HG02973 (cell line): ENCODE measurements at regions not wholly inside any gene's neighbourhood (a gene's known extent, or its start where the extent isn't known, plus 50 kb on each side); places are given as distances from the start of the nearest gene placed in this dataset.
"Not testable (repeated sequence)": the region's sequence is repeated elsewhere in the genome, so short reads cannot be mapped to it uniquely, and the experiment has no call there.

Experiments
- ATAC-seq: cut with Tn5 transposase; IDR thresholded peaks from one replicate; pipeline ENCODE4 v1.9.1; 2021; ENCODE audit warnings: moderate library complexity; ENCODE audit not compliant: unreplicated experiment

DNA sequence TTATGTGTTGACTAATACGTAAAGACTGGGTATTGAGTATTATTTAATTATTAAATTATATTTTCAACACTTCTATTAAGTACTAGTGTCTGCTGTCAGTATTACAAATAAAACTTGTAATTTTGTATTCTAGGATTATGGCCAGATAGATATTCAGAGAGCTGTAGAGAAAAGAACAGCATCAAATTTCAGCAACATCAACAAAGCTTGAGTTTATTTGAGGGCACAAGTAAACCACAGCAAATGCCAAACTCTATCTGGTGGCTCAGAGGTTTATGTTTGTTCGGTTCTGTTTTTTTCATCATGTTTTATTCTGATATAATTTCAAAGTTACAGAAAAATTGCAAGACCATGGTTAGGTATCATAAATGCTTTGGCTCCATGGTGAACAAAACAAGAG, 1530.5 kb downstream of the PCDH18 start:
- ATAC-seq: no peak

DNA sequence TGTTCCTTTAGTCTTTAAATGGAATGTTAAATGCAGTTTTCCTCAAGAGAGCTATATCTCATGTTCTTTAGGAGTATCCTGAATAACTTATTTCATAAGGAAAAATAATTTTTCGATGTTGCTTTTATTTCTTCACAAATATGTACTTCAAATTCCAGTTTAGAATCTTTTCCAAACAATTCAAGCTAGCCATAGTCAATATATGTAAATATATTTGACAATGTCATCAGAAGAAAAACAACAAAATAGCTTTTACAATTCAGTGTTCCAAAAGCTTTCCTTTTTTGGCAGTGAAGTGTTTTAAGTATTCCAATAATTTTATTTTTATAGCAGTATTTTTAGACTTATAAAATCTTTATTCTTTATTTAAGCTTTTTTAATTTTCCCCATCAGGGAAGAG, 1532.0 kb downstream of the PCDH18 start:
- no peak for ATAC-seq

DNA sequence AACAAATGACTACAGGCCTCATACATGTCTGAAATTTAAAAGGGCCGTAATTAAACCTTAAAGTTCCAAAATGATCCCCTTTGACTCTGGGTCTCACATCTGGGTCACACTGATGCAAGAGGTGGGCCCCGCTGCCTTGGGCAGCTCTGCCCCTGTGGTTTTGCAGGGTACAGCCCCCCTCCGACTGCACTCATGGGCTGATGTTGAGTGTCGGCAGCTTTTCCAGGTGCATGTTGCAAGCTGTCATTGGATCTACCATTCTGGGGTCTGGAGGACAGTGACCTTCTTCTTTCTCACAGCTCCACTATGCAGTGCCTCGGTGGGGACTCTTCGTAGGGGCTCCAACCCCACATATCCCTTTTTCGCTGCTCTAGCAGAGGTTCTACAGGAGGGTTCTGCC, 1537.9 kb downstream of the PCDH18 start:
- ATAC-seq: no peak

DNA sequence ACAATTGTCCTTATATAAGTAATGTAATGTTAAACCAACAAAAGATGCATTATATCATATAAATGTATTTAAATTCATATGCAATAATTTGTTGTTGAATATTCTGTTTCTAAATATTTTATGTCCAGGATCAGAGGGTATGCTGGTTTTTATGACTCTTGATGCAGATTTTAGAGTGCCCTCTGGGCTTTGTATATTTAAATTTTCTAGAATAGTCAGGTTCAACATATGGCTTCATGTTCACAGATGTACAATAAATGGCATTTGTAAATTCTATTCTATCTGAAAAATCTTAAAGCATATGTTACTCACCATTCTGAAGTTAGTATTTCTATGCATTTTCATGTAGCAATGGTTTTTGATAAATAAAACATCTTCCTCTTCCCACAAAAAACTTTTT, 1555.4 kb downstream of the PCDH18 start:
- no peak for ATAC-seq

DNA sequence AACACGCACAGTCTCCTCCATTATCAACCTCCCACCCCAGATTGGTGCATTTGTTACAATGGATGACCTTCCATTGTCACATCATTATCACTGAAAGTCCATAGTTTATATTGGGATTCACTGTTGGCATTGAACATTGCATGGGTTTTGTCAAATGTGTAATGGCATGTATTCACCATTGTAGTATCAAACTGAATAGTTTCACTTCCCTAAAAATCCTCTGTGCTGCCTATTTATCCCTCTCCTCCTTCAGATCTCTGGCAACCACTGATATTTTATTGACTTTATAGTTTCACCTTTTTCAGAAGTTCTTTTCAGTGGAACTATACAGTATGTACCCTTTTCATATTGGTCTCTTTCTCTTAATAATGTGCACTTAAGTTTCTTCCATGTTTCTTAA, 1565.4 kb downstream of the PCDH18 start:
- no peak for ATAC-seq

DNA sequence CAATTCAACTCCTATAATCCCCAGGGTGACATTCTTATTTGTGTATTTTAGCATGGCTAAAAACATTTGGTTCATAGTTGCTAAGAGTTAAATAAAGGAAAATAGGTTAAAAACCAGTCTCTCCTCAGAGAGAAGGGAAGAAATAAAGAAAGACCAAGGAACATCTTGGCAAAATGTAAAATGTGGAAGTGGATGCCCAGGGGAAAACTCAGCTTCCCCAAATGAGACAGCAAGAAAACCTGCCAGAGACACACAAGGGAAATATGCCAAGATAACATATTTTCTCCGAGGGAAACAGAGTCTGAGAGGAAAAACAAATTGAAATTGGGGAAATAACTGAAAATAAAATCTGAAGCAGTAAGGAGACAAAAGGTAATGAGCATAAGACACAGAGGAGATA, 1569.3 kb downstream of the PCDH18 start:
- ATAC-seq: no peak

DNA sequence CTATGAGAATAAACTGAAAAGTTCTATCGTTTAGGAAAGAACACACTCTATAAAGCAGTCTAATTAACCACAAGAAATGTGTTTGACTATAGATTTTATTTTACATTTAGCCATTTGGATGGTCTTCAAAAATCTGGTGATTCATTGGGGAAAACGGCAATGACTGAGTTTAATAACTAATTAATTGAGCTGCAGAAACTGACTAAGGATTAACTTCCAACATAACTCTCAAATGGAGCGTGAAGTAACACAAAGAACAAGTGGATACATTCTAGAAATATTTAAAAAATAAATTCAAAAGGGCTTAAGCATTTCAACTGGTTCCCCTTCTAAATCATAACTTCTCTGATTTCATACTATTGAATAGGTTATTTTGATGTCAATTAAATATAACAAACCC, 1582.4 kb downstream of the PCDH18 start:
- no peak for ATAC-seq

DNA sequence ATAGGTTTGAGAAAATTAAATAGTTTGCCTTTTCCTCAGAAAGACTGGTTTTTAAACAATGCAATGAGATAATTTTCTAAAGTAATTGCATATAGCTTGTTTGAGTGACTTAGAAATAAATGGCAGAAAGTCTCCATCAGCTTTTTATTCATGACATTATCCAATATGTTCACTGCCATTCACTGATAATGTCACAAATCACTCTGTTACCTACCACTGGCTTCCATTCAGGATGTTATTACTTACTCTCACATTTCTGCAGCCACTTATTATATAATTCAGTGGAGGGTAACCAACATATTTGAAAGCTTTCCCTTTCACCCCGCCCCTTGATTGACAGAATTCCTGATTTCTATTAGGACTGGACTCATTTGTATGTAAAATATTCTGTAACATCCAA, 1583.5 kb downstream of the PCDH18 start:
- ATAC-seq: no peak

DNA sequence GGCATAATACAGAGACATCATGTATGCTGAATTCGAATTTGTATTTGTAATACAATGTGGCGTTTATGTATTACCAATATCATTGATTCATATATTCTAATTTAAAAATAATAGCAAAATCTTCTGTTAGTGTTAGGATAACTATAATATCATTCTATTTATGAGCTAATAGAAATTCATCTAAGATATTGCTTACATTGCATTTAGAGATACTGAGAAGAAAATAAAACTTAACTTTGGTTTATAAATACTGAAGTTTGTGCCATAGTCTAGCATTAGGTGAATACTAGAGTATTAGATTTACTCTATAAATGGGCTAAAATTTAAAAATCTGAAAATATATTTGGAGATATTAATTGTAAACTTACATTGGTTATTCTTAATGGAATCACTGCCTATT, 1590.6 kb downstream of the PCDH18 start:
- no peak for ATAC-seq

DNA sequence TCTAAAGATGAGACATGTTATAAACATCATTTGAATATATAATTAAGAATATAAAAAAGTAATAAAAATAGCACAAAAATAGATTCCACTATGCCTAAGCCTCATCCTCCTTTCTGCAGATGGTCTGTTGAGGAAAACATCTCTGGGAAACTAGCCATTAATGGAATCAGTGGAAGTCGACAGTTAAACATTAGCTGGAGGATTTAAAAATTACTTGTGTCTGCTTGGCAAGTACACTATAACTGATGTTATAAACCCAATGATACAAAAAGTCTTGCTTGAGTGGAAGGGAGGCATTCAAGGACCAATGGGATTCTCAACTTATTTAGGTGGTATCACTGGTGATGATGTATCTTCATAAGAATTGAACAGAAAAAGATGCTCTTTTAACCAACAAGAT, 1598.3 kb downstream of the PCDH18 start:
- no peak for ATAC-seq

DNA sequence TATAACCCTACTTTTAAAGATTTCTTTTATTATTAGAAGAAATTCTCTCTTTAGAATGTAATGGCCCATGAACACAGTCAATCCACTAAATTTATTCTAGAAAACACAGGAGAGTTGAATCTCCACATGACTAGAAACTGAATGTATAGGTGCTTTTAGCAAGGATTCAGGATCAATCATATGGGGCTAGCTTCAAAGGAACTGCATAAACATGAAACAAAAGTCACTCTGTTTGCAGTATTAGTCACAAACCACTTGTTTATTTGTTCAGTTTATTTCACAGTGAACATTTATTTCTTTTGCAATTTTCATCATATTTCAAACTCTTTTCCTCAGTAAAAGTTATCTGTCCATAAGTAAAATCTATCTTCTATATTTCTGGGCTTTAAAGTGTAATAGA, 1604.6 kb downstream of the PCDH18 start:
- no peak for ATAC-seq

DNA sequence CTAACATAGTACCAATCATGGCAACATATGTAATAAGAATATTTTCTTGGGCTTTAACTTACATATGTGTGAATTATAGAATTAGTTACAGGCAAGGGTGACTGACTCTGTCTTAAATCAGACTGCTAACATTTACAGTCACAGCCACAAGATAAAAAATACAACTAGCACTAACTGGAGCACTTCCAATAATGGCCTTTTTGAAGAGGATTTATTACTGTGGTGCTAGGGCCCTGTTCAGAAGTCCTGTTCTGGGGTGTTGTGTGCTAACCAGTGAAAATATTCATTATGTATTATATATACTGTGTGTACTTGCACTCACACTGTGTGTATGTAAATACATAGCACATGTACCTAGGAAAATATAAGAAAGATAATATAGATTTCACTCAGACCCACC, 1611.2 kb downstream of the PCDH18 start:
- ATAC-seq: no peak

DNA sequence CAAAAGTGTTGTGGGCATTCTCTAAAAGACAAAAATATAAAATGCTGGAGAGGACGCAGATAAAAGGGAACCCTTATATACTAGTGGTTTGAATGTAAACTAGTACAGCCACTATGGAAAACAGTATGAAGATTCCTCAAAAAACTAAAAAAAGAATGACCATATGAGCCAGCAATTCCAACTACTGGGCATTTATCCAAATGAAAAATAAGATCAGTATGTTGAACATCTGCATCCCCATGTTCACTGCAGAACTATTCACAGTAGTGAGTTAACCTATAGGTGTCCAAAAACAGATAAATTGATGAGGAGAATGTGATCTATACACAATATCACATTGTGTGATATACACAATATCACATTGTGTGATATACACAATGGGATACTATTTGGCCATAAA, 1615.3 kb downstream of the PCDH18 start:
- no peak for ATAC-seq

DNA sequence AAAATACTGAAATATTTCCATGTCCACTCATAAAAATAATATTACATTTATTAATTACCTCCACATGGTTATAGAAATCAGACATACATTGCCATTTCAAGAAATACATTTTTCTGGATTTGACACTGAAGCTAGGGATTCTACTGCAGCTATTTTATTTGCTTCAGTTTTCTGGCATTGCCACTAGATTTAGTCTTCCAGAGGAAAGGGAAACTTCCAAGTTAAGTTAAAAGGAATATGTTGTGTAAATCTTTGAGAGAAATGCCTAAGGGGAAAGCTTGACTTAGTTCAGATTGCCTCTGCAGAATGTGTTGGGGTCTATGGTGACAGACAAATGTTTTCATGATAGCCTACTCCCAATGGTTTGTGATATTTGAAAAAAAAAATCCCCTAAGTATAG, 1631.3 kb downstream of the PCDH18 start:
- no peak for ATAC-seq

DNA sequence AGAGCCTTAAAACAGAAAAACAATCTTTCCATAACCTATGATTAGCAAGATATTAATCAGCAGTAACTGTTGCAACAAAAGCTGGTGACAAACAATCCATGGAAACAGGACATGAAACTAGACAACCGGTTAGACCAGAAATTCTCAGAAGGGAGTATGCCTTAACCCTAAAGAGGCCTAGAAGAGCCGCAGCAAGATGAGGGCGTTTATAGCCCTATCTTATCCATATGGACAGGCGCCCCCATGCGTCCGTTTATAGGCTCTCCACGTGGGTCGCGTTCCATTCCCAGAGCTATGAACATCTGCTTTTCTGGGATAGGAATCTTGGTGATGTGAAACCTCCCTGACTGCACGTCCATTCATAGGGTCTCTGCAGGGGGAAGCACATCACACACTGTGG, 1662.7 kb upstream of the PABPC4L start:
- not testable (repeated sequence) for ATAC-seq

DNA sequence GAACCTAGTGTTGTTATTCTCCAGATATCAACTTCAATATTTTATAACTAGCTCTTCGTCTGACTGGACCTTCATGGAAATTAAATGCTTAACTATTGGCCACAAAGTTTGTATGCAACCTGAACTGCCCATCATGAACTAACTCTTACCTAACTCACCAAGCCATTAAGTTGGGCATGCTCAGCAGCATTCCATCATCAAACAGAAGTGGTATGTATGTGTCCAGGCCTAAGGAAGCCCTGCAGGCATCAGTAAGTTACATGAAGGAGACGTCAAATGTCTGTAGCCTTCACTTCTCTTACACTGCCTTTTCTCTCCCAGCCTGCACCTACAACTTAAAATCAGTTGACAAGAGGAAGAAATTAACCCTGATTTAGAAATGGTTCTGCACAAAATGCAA, 1639.2 kb upstream of the PABPC4L start:
- ATAC-seq: no peak

DNA sequence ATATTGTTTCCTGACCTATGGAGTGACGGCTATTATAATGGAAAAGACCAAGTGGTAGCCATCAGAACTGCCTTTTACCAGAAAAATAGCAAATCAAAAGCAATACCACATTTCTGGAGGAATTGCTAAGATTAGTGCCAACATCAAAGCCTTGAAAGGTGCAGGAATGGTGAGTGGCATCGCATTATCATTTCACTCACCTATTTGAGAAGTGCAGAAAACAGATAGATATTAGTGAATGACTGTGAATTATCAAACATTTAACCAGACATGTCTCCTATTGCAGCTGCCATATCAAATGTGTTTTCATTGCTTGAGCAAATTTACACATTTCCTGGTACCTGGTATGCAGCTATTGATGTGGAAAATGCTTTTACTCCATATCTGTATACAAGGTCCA, 1638.1 kb upstream of the PABPC4L start:
- ATAC-seq: no peak

DNA sequence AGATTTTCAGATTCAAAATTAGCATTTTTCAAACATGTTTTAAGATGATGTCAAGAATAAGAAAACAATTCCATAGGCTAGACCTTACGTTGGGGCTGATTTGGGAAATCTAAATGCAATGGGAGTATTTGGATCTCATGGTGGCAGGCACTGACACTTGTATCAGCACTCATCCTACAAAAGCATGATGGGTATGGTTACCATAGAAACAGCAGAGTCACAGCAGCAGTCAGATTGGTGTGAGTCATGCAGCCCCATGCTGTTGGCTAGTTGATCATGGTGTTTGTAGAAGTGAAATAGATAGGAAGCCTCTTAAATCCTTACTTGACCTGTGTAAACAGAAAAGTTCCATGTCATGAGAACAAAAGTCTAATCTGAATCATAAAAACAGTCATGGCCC, 1637.3 kb upstream of the PABPC4L start:
- no peak for ATAC-seq

DNA sequence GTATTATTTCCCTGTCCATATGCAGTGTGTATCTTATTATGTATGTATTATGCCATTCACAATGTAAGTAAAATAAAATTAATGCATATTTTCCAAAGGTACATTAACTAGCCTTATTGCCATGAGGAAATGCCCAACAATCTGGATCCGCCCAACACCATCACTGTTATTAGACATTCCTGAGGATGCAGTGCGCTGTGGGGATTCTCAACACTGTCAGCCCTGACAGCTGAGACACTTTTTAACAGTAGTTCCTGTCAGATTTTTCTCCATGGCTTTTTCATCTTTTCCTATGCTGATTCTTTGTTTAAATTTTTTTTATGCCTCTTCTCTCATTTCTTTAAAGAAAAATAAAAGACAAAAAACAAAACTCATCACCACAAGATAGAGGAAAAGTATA, 1632.9 kb upstream of the PABPC4L start:
- no peak for ATAC-seq

DNA sequence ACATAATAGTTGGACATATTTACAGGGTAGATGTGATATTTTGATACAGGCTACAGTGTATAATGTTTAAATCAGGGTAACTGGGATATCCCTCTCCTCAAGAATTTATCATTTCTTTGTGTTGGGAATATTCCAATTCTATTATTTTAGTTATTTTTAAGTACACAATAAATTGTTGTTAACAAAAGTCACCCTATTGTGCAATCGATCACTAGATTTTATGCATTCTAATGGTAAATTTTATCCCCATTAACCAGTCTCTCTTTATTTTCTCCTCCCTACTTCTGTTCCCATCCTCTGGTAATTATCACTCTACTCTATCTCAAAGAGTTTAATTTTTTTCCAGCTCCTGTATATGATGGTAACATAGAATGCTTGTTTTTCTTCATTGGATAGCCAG, 1631.9 kb upstream of the PABPC4L start:
- no peak for ATAC-seq

DNA sequence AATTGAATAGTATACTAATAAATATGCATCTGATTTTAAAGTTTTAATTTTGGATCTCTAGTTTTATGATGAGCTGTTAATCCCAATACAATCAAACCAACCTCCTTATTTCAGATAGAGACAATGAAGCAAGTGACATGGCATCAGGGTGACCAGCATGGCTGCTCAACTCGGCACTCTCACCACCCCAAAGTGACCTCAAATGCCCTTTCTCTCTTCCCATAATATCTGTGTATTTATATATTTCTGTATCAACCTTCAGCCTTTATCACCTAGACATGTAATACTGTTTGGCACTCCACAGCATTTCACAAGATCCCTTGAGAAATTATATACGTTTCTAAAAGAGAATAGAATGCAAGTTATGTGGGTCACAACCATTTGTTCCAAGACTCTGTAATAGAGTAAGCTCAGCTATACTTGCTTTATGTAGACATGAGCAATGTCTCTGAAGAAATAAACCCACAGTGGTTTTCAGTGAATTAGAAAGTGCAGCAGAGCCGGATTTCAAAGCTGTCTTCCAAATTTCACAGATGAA, 1623.2 kb upstream of the PABPC4L start:
- ATAC-seq: no peak

DNA sequence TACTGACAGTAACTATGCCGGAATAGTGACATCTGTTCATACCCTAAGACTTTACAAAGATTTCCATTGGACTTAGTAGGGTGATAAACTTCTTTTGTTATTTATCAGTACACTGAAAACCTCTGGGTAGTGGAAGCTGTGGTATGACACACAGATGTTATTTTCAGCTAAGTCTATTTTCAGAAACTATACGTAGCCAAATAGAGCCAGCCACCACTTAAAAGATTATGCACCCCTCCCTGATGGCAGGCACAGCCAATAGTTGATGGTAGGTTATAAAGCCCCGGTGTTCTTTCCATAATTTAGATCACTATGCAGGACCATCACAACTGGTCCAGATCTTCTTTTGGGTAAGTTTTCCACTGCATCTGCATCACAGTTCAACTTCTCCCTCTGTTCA, 1603.2 kb upstream of the PABPC4L start:
- ATAC-seq: no peak

DNA sequence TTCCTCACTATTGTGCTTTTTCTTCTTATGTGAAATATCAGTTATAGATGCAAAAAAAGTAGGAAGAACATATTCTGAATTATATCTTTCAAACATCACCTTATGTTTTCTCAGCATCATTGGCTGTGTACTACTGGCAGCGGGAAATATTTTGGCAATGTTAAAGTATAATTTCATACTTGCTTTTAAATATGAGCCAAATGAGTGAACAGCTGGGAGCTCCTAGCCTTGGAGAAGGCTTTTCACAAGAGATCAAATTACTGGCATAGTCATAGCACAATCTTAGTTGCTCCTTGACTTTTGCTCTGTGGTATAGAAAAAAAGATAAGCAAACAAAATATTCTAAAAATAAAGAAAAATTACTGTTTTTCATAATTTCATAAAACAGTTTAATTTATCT, 1575.8 kb upstream of the PABPC4L start:
- ATAC-seq: no peak

DNA sequence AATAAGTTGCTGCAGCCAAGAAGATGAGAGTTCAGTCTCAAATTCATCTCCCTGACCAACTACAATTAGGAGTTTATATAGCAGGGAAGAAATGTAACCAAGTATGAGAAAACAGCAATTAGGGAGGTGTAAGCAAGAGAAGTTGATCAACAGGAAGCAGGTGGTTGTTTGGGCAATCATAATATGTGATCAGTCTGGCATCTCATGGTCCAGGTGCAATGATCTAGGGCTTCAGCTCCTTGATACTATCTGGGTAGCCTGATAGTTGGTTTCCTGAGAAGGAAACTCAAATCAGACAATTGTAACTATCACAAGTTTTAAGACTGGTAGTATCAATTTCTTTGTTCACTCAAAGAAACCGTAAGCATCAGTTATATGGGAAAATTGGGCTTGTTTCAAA, 1574.3 kb upstream of the PABPC4L start:
- ATAC-seq: no peak
